NCI-H1105 treated with DMSO at 0.1 percent for 48 hours (cell line): ENCODE measurements at regions not wholly inside any gene's neighbourhood (a gene's known extent, or its start where the extent isn't known, plus 50 kb on each side); places are given as distances from the start of the nearest gene placed in this dataset.
A peak's percentile ranks its signal among the peaks of the same experiment; 100 is the strongest.

Source experiments
- DNase-seq: peaks from one replicate; lab custom pipeline; 2025; lab: John Stamatoyannopoulos, UW

GRCh38 chr13:106172176-106172905, 363.1 kb downstream of the EFNB2 start:
- DNase-seq = no peak

- DNase-seq = no peak
These were observed 372.0 kb downstream of the EFNB2 start for GRCh38 chr13:106163426-106163825.

GRCh38 chr13:106161146-106161545, 374.3 kb downstream of the EFNB2 start:
- DNase-seq = no peak

GRCh38 chr13:106159295-106160195, 375.9 kb downstream of the EFNB2 start:
- no peak for DNase-seq

GRCh38 chr13:106156468-106156867, 379.0 kb downstream of the EFNB2 start:
- DNase-seq = no peak

GRCh38 chr13:106155411-106155810, 380.1 kb downstream of the EFNB2 start:
- no peak for DNase-seq

GRCh38 chr13:106153876-106154275, 381.6 kb downstream of the EFNB2 start:
- DNase-seq = no peak

GRCh38 chr13:106153041-106153440, 382.4 kb downstream of the EFNB2 start:
- no peak for DNase-seq

GRCh38 chr13:106152047-106152446, 383.4 kb downstream of the EFNB2 start:
- no peak for DNase-seq

GRCh38 chr13:106151056-106151699, 384.3 kb downstream of the EFNB2 start:
- no peak for DNase-seq

GRCh38 chr13:106145997-106146864, 389.2 kb downstream of the EFNB2 start:
- DNase-seq = no peak

- no peak for DNase-seq
These were observed 390.4 kb downstream of the EFNB2 start for GRCh38 chr13:106145070-106145469.

- peak; percentile 91 for DNase-seq
These were observed 391.3 kb downstream of the EFNB2 start for GRCh38 chr13:106143930-106144709.

GRCh38 chr13:106143392-106143791, 392.1 kb downstream of the EFNB2 start:
- no peak for DNase-seq

- no peak for DNase-seq
These were observed 395.0 kb downstream of the EFNB2 start for GRCh38 chr13:106140476-106140875.

- no peak for DNase-seq
These were observed 395.5 kb downstream of the EFNB2 start for GRCh38 chr13:106139942-106140341.

GRCh38 chr13:106139377-106139776, 396.1 kb downstream of the EFNB2 start:
- DNase-seq = no peak

- no peak for DNase-seq
These were observed 396.8 kb downstream of the EFNB2 start for GRCh38 chr13:106138620-106139019.

- DNase-seq = no peak
These were observed 402.4 kb downstream of the EFNB2 start for GRCh38 chr13:106133025-106133424.

GRCh38 chr13:106132216-106132615, 403.2 kb downstream of the EFNB2 start:
- no peak for DNase-seq

- no peak for DNase-seq
These were observed 405.5 kb downstream of the EFNB2 start for GRCh38 chr13:106129993-106130392.
